Subcutaneous abdominal adipose tissue (tissue), 5 donors: ENCODE measurements at regions not wholly inside any gene's neighbourhood (a gene's known extent, or its start where the extent isn't known, plus 50 kb on each side); places are given as distances from the start of the nearest gene placed in this dataset.
"Not testable (repeated sequence)": the region's sequence is repeated elsewhere in the genome, so short reads cannot be mapped to it uniquely, and the experiment has no call there.

Source experiments
- H3K27ac ChIP-seq: one replicate; pipeline ENCODE4 v1.7.0; 2013; ENCODE audit warnings: low read depth, mild to moderate bottlenecking, inconsistent platforms, low read length, moderate library complexity
- H3K27me3 ChIP-seq, 5 donors: one replicate each; pipeline ENCODE4 v1.7.0; 2013; ENCODE audit warnings: low read length in 5 of 5, inconsistent platforms in 1 of 5; ENCODE audit not compliant: control insufficient read depth in 5 of 5, insufficient read depth in 4 of 5
- H3K36me3 ChIP-seq, 5 donors: one replicate each; pipeline ENCODE4 v1.7.0; 2013; ENCODE audit warnings: low read length in 5 of 5; ENCODE audit not compliant: control insufficient read depth in 5 of 5, insufficient read depth in 5 of 5
- H3K4me1 ChIP-seq, 5 donors: one replicate each; pipeline ENCODE4 v1.7.0; 2013; ENCODE audit warnings: low read length in 5 of 5, mild to moderate bottlenecking in 3 of 5, moderate library complexity in 1 of 5; ENCODE audit not compliant: control insufficient read depth in 5 of 5, insufficient read depth in 5 of 5
- H3K4me3 ChIP-seq, 5 donors: one replicate each; pipeline ENCODE4 v1.7.0; 2013; ENCODE audit warnings: low read length in 5 of 5, low read depth in 1 of 5
- H3K9ac ChIP-seq, 5 donors: one replicate each; pipeline ENCODE4 v1.7.0; 2013; ENCODE audit warnings: low read length in 5 of 5, mild to moderate bottlenecking in 4 of 5, moderate library complexity in 3 of 5
- H3K9me3 ChIP-seq, 5 donors: one replicate each; pipeline ENCODE4 v1.7.0; 2013; ENCODE audit warnings: low read length in 5 of 5; ENCODE audit not compliant: control insufficient read depth in 5 of 5
- donor health status: healthy.
- donor health status: healthy.
- donor health status: healthy.
- donor health status: healthy.
- donor health status: healthy.

DNA sequence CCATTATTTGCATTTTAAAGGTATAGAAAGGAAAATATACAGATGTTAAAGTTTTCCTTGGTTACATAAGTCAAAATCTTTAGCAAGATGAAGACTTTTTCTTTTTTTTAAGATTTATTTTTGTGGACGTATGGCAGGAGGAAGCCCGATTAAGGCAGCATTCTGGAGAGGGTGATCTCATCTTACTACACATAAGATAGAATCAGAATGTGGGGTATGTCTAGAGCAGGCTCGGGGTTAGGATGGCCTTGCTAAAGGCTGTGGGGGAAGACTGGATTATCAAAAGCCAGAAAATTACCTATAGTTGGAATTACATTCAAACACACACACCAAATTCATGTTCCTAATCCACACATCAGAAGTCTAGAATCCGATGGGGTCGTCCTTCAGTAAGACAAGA, 79.6 kb upstream of the OTOGL start:
- no peak overlapping the region for H3K4me3 ChIP-seq
- no peak overlapping the region for H3K9ac ChIP-seq
- H3K27ac ChIP-seq: no peak overlapping the region
- H3K36me3 ChIP-seq: no peaks in the 10 kb centered on the region
- no peaks in the 10 kb centered on the region for H3K4me1 ChIP-seq
- no peaks in the 10 kb centered on the region for H3K27me3 ChIP-seq
- peaks cover 0 to 4% (median 0%) of the 10 kb centered on the region in 5 donors for H3K9me3 ChIP-seq

DNA sequence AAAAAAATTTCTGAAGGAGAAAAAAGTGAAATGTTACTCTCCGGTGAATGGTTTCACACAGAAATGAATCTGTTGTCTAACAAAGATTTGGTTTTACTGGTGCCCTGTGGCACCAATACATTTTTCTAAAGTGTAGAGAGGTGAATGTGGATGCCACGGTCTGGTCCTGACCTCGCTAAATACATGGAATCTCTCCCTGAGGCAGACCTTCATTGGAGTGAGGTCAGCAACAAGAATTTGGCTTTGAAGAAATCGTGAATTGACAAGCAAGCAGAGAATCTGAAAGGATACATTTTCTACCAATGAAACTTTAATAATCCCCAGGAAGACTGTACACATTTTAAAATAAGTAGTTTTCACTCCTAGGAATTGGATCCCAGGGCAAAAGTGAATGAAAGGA, 81.2 kb upstream of the OTOGL start:
- no peak overlapping the region for H3K9ac ChIP-seq
- H3K27me3 ChIP-seq: no peaks in the 10 kb centered on the region
- H3K36me3 ChIP-seq: no peaks in the 10 kb centered on the region
- peaks cover 0 to 4% (median 3%) of the 10 kb centered on the region in 5 donors for H3K9me3 ChIP-seq
- H3K27ac ChIP-seq: no peak overlapping the region
- no peak overlapping the region for H3K4me3 ChIP-seq
- no peaks in the 10 kb centered on the region for H3K4me1 ChIP-seq

DNA sequence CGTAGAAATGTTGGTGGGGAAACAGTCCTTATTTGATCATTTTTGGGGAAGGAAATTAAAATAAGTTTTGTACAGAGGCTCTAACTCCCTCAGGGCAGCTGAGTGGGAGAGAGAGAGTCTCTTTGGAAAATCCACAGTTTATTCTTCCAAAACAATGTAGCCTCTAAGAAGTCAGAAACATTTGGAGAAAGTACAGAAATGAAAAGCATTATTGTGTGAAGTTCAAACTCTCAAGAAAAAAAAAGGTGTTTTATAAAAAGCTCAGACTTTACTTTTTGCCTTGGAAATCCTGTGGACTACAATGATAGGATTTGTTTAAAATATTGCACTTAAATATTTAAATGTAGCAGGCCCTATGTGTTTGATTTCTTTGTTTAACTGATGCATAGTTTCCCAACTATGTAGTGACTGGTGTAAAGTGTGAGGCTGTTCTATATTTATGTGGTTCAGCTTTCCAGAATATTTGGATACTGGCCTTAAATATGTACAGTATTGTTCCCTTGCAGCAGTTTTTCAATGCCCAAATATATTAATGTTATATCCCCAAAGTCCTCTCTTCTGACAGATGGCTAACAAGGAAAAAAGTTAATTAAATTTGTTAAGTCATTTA, 82.0 kb upstream of the OTOGL start:
- Histone ChIP-seq H3K9ac (no peak overlapping the region), H3K4me1 (no peaks in the 10 kb centered on the region), H3K36me3 (no peaks in the 10 kb centered on the region), H3K27ac (no peak overlapping the region), H3K4me3 (no peak overlapping the region), H3K27me3 (no peaks in the 10 kb centered on the region), H3K9me3 (peaks cover 0 to 4% (median 0%) of the 10 kb centered on the region in 5 donors)

DNA sequence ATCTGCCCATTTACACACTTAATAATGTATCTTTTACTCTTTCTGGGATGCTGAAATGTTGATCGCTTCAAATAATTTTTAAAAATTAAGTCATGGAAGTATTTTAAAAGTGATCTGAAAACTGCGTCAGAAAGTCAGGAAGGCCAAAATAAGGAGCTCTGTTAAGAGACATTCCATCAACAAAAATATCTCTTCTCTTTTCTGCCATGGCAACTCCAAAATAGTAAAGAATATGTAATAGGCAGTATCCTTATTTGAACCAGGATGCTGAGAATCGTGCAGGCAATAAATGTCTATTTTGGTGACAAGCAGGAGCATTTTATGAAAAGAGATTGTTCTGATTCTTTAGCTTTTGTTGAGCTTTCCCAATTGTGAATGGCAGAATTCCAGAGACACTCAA, 81.8 kb upstream of the PPP1R12A start:
- Histone ChIP-seq H3K27ac (no peak overlapping the region), H3K4me3 (no peak overlapping the region), H3K27me3 (no peaks in the 10 kb centered on the region), H3K9ac (no peak overlapping the region), H3K36me3 (no peaks in the 10 kb centered on the region), H3K9me3 (peaks cover 0 to 4% (median 0%) of the 10 kb centered on the region in 5 donors), H3K4me1 (no peaks in the 10 kb centered on the region)

DNA sequence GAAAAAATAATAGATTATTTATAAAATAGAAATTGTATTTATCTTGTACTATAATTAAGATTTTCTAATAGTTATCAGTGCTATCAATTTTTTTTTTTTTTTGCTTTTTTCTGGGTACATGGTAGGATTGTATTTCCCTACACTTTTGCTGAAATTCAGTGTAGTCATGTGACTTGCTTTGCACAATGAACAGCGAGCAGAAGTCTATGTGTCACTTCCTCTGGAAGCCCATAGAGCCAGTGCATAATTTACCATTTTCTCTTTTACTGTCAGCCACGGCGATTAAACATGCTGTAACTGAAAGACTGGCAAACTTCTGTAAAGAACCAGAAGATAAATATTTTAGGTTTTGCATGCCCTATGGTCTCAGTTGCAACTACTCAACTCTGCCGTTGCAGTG, 80.8 kb upstream of the PPP1R12A start:
- no peak overlapping the region for H3K4me3 ChIP-seq
- no peaks in the 10 kb centered on the region for H3K4me1 ChIP-seq
- no peak overlapping the region for H3K27ac ChIP-seq
- H3K9ac ChIP-seq: no peak overlapping the region
- H3K9me3 ChIP-seq: peaks cover 0 to 4% (median 0%) of the 10 kb centered on the region in 5 donors
- H3K36me3 ChIP-seq: no peaks in the 10 kb centered on the region
- H3K27me3 ChIP-seq: no peaks in the 10 kb centered on the region

DNA sequence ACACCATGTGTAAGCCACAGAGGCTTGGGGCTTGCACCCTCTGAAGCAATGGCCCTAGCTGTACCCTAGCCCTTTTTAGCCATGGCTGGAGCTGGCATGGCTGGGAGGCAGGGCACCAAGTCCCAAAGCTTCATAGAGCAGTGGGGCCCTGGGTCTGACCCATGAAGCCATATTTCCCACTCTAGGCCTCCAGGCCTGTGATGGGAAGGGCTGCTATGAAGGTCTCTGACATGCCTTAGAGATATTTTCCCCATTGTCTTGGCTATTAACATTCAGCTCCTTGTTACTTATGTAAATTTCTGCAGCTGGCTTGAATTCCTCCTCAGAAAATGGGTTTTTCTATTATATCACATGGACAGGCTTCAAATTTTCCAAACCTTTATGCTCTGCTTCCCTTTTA, 68.8 kb upstream of the PPP1R12A start:
- H3K36me3 ChIP-seq, H3K4me1 ChIP-seq, H3K27ac ChIP-seq, H3K4me3 ChIP-seq, H3K27me3 ChIP-seq, H3K9me3 ChIP-seq, H3K9ac ChIP-seq: not testable (repeated sequence)

DNA sequence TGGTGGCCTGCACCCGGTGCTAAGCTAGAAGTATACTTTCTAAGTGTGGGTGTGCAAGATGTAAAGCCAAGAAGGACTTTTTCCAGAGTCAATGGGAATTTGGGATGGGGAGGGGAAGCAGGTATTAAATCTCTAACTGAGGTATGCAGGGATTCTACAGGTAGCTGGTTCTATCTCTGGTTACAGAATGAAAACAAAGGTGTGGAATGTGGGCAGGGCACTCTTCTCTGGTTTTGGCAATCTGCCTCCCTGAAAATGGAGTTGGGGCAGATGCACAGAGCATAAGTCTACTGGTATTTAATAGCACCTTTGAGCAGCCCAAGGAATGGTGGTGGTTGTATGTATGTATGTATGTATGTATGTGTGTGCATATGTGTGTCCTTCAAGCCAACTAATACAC, 66.7 kb upstream of the PPP1R12A start:
- no peaks in the 10 kb centered on the region for H3K9me3 ChIP-seq
- no peaks in the 10 kb centered on the region for H3K27me3 ChIP-seq
- no peak overlapping the region for H3K27ac ChIP-seq
- peaks cover 0 to 20% (median 9%) of the 10 kb centered on the region in 5 donors for H3K4me1 ChIP-seq
- H3K9ac ChIP-seq: no peak overlapping the region
- H3K4me3 ChIP-seq: no peak overlapping the region
- H3K36me3 ChIP-seq: no peaks in the 10 kb centered on the region

DNA sequence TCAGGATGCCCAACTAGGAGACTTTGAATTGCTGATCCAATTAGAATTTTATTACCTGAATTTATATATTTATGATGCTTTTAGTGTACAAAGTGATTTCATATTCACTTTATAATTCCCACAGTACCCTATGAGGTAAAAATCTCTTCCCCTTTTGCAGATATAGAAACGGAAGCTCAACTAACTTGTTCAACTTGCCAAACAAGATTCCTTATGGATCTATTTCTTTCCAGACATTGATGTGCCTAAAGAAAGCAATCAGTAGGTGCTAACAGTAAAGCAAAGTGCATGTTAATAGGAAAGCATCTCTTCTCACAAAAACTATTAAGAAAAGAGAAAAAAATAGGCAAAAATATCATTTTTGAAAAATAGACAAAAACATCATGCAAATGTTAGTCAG, 65.9 kb upstream of the PPP1R12A start:
- no peaks in the 10 kb centered on the region for H3K36me3 ChIP-seq
- H3K4me3 ChIP-seq: no peak overlapping the region
- H3K27me3 ChIP-seq: no peaks in the 10 kb centered on the region
- H3K9ac ChIP-seq: no peak overlapping the region
- no peak overlapping the region for H3K27ac ChIP-seq
- H3K9me3 ChIP-seq: no peaks in the 10 kb centered on the region
- H3K4me1 ChIP-seq: peaks cover 0 to 22% (median 11%) of the 10 kb centered on the region in 5 donors

DNA sequence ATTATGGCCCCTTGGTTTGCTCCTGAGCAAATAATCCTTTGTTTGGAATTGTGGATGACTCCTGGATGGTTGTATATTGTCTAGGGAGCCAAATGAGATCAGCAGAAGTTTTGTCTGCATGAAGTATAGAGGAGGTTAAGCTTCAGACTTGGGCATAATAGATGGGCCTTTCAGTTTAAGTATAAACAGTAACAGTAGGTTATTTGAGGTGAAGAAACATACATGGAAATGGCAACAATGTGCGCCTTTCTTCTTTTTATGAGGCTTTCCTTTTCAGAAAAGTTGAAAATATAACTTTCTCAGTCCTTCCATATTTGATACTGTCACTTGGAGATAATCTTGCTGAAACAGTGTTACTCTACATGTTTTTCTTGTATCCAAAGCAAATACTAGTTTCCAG, 63.7 kb upstream of the PPP1R12A start:
- Histone ChIP-seq H3K36me3 (no peaks in the 10 kb centered on the region), H3K9me3 (no peaks in the 10 kb centered on the region), H3K27me3 (no peaks in the 10 kb centered on the region), H3K9ac (no peak overlapping the region), H3K4me3 (no peak overlapping the region), H3K4me1 (peaks cover 0 to 15% (median 11%) of the 10 kb centered on the region in 5 donors), H3K27ac (no peak overlapping the region)

DNA sequence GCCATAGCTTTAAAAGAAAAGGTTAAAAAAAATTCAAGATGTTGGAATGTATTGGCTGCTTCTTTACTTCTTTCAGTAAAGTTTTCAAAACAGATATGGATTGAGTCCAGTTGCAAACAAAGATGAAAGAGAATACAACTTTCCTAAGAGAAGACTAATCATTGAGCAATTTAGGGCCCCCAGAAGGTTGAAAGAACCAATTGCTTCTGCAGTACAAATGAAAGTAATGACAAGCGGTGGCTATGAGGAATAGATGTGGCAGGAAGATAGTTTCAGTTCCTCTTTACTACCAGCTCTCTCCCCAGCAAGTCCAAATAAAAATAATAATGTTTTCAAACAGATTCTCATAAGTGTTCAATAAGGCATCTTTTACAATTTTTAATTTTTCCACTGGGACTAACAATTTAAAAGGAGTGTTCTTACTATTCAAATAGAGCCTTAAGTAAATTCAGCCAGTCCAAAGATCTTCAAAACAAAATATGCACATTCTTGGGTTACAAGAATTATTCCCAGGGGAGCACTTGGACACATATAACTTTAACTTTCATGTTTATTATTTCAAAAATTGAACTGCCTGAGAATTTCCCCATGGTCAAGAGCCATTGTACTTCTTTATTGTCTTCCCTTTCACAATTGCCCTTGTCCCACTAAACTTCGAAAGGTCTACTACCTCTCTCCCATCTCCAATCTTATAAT, 62.3 kb upstream of the PPP1R12A start:
- H3K9ac ChIP-seq: no peak overlapping the region
- H3K9me3 ChIP-seq: no peaks in the 10 kb centered on the region
- H3K36me3 ChIP-seq: no peaks in the 10 kb centered on the region
- H3K4me3 ChIP-seq: no peak overlapping the region
- peak overlapping the region; percentile 18 for H3K27ac ChIP-seq
- no peaks in the 10 kb centered on the region for H3K27me3 ChIP-seq
- peaks cover 0 to 15% (median 11%) of the 10 kb centered on the region in 5 donors for H3K4me1 ChIP-seq
